ENCODE measurements at regions not wholly inside any gene's neighbourhood (a gene's known extent, or its start where the extent isn't known, plus 50 kb on each side); places are given as distances from the start of the nearest gene placed in this dataset.

DNA sequence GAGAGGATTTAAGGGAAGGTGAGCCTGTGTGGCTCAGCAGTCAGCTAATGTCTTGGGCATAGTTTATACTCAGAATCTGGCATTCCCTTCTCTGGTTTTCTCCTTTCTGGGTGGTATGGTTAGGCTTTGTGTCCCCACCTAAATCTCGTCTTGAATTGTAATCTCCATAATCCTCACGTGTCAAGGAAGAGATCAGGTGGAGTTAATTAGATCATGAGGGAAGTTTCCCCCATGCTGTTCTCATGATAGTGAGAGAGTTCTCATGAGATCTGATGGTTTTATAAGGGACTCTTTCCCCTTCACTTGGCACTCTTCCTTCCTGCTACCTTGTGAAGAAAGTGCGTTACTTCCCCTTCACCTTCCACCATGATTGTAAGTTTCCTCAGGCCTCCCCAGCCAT lies 169.8 kb upstream of the PELI2 start:
- DNase-seq = no peak

GRCh38 chr14:55949708-55950107 lies 168.5 kb upstream of the PELI2 start:
- no peak for DNase-seq

GRCh38 chr14:55950135-55950534 lies 168.1 kb upstream of the PELI2 start:
- no peak for DNase-seq

DNA sequence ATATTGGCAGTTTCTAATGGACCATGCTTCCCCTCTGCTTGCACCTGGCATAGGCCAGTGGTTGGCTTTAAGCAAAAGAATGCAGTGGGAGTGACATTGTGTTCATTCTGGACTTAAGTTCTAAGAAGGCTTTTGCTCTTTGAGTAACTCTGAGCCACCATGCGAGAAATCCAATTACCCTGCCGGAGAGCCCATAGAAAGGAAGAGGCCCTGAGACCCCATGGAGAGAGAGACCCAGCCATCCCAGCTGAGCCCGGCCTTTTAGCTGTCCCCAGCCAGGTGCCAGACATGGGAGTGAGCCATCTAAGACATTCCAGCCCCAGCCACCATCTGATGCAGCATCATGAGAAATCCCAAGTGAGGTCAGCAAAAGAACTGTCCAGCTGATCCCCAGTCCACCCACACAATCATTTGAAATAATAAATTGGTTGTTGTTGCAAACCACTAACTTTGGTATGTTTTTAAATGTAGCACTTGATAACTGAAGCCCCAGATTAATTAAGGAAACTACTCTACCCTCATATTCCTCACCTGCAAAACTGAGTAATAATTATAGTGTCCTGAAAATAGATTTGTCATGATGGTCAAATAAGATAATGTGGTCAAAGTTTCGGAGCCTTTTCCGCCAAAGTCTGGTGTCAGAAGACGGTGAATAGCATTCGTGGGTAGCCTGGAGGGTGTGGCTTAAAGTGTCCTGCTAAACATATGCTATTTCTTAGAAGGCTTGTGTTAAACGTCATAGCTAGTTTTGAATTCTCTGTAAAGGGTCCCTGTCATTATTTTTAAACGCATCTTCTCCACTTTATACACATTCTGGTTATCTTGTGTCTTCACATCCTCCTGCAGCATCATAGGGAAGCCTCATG lies 166.6 kb upstream of the PELI2 start:
- no peak for DNase-seq

GRCh38 chr14:55954108-55954507 lies 164.1 kb upstream of the PELI2 start:
- no peak for DNase-seq

GRCh38 chr14:55955175-55955574 lies 163.0 kb upstream of the PELI2 start:
- no peak for DNase-seq

DNA sequence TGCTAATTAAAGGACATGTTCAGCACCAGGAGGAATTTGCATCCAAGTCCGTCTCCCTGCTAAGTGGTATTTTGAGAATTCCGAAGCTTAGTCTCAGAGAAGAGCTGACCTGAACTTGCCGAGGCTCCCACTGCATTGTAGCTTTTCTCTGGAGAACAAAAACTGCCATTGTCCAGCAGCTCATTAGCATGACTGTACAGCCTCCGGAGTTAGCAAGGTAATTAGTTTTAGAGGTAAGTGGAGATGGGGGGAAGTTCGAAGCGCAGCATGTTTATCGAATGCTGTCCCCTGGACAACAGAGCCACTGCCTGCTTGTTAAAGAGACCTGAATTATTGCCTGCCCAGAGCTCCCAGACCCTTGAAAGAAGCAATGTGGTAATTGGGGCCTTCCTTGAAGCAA lies 160.3 kb upstream of the PELI2 start:
- DNase-seq = no peak

DNA sequence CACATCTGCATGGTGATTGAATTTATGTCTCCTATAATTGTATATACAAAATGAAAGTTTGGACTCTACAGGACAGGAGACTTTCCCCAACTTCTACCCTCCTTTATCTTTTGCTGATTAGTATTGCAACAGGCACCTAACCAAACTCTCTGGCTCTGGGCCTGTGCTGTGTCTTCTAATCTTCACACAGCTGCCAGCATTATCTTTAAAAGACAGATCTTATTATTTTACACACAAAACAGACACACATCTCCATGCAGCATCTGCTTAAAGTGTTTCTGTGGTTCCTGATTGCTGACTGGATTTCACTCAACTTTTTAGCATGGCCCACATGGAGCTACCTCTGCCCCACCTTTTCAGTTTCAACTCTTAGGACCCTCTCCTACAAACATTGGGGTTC lies 154.9 kb upstream of the PELI2 start:
- no peak for DNase-seq

DNA sequence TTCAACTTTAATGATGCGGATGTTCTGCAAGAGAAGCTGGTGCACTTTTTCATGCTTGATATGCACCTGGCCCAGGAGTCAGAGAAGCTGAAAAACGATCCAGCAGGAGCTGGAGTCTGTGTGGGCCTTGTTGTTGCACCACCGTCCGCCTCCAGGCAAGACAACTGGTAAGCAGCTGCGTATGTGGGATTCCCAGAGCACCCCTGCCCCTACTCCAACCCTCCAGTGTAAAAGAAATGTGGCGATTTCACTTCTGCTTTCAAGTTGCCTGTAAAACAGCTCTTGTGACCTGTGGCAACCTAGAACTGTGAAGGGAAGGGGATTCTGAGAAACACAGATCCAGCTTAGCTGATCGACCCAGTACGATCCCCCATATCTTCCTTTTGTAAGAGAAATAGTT lies 154.1 kb upstream of the PELI2 start:
- DNase-seq = no peak

- DNase-seq = no peak
Observed at GRCh38 chr14:55964821-55965220, 153.4 kb upstream of the PELI2 start.

DNA sequence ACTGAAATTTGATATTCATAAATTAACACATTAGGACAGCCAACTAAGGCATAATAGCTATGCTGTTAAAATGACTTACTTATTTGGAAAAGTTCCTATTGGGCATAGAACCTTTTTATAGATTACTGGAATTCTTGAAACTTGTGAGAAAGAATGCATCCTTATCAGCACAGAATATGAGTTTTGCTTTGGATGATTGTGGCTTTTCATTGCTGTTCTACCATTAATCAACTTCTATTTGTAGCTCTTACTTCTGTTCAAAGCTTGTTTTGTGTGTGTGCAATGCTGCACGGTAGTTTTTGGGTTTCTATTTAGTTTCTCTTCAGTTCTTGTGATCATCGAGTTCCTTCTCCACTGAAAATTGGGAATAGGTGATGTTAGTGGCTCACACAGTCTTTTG lies 152.4 kb upstream of the PELI2 start:
- no peak for DNase-seq

DNA sequence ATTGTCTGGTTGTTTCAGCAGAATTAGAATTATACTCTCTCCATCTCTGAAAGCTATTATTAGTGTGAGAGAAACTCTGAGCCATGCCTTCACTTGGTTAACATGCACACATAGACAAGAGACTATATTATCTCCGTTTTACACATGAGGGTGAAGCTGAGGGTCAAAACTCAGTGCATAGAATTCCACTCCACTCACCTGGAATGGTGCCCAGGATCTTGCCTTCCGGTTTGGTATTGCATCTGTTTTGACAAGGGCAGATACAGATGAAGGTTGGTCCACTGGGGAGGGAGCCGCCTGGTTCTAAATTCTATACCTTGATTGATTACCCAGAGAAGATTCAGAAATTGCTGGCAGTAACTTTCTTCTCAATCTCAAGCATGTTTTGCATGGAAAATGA lies 149.5 kb upstream of the PELI2 start:
- DNase-seq = no peak

DNA sequence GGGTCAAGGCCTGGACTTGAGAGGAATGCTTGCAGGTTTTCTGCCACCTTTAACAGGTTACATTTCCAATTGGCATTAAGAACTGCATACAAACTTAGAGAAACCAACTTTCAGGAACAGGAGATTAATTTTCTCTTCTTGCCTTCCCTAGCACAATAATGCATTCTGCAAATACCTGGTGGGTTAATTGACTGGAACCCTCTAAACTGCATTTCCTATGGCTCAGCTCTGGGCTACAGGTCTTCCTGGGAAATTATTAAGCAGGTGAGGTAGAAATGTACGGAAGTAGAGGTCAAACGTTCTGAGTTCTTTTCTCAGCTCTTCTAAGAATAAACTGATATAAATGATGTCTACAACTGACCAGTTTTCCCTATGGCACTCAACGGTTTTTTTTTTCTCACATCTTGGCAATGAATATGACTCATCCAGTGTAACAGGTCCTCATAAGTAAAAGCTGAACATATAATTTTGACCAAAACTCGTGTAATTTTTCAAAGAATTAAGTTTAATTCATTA lies 144.9 kb upstream of the PELI2 start:
- DNase-seq = no peak

DNA sequence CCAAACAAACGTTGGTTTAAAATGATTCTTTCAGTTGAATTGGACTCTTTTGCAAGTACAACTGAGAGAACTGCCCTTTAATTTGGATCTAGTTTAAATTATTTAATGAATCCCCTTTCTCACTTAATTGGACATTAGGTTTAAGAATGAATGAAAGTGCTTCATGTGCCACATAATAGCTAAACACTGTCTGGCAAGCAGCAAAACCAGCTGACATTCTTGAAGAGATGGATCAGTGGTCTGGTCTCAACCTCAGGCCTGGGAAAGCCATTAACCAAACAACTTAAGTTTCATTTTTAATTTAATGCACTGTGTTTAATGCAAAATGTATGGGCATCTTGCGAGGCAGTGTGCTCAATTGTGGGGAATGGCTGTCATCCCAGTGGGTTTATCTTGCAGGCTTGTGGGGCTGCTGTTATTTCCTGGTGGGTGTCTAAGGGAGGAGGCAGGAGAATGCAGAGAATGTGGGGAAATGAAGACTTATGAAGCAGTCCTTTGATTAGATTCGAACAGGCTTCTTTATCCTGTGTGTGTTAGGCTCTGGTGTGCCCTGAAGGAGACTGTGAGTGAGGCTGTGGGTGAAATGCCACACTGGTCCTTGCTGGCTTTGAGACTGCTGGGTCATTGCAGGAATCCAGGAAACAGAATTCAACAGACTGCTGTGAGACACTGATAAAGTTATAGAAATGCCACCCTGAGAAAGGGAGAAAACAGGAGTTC lies 144.1 kb upstream of the PELI2 start:
- DNase-seq = no peak

GRCh38 chr14:55975281-55975910 lies 142.8 kb upstream of the PELI2 start:
- no peak for DNase-seq

GRCh38 chr14:55976219-55976618 lies 142.0 kb upstream of the PELI2 start:
- DNase-seq = no peak

DNA sequence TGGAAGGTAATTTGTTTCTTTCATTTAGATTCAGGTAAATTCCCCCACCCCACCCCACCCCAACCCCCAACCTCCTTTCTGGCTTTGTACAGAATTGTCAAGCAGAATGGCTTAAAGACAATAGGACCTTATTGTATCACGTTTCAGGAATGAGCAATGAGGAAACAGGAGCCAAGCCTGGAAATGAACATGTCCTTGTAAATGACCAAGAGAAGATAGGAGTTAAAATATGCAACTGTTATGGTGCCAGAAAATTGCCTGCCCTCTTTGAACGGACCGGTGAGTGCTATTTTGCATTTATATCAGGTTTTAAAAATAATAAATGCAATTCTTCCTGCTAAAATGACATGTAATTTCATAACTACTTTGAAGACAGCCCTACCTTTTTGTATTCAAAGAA lies 141.6 kb upstream of the PELI2 start:
- DNase-seq = no peak

DNA sequence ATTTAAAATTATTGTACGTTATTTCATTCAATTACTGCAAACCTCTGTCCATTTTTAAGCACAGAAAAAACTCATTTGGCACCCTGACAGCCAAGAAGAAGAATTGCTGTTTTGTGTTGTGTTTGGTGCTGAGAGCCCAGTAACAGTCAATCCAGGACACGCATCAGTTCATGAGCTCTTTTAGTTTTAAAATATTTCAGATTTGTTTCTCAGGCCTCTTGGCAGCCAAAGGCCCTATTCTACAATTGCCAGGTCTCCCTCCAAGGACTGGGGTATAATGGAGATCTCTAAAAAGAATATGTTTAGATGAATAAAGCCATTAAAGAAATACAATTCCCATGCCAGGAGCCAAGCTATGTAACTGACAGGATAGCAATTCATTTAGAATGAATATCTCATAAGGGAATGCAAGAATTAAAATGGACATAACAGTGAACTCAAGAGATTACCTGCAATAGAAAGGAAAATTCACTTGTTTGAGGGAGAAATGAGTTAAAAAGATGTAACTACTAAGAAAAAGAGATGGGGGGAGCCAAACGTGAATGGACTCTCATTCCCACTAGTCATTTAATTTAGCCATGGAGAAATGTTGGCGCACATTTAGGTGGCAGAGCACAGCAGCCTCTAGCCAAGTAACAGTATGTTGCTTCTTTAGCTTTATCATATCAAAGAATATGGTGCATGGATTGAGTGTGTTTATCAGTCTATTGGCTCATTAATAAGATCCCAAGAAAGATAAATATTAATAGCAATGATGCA lies 140.6 kb upstream of the PELI2 start:
- no peak for DNase-seq

DNA sequence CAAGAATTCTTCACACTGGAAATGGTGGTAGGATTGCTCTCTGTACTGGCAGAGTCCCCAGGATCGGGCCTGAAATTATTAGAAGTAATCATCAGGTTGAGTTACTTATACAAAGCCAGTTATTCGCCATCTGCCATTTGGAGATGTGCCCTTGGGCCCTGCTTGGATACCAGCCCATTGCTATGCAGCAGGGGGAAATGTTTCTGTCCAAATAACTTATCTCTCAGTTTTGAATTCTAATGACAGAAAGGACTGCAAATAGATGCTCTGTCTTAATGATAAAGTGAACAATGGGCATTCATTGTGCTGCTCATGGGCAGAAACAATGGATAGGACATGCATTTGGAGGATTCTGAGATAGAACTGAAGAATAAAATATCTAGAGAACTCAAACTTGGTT lies 139.1 kb upstream of the PELI2 start:
- no peak for DNase-seq

- no peak for DNase-seq
Observed at GRCh38 chr14:55979781-55980180, 138.4 kb upstream of the PELI2 start.

- DNase-seq = no peak
Observed at GRCh38 chr14:55980970-55981369, 137.2 kb upstream of the PELI2 start.

DNA sequence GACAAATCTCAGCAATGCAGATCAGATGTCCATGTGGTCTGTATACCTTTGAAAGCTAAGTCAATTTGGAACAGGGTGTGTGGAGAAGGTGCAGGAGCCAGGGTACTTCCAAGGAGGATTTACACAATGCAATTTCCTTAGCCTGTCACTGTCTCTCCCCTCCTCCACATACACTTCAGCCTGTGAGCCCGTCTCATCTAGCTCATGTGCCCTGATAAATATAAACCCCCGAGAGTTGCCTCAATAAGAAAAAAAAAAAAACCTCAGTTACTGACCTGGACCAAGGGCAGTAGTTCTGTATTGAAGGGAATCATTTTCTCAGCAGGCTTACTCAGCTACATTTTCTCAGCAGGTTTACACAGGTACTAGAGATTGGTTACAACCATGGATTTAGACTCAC lies 132.1 kb upstream of the PELI2 start:
- no peak for DNase-seq

- DNase-seq = no peak
Observed at GRCh38 chr14:56000846-56001245, 117.4 kb upstream of the PELI2 start.

Data from NCI-H1417 treated with DMSO at 0.1 percent for 48 hours (cell line).